ENCODE measurements at regions not wholly inside any gene's neighbourhood (a gene's known extent, or its start where the extent isn't known, plus 50 kb on each side); places are given as distances from the start of the nearest gene placed in this dataset.

GRCh38 chr22:48890693-48891554, 936.7 kb downstream of the BRD1 start:
- peak in 1 of 2 donors; percentile 20 for DNase-seq
- H3K36me3 ChIP-seq = no peaks in the 10 kb centered on the region
- H3K27me3 ChIP-seq = peaks cover 0 to 72% (median 0%) of the 10 kb centered on the region in 3 donors
- H3K9me3 ChIP-seq = peaks cover 0 to 12% (median 9%) of the 10 kb centered on the region in 4 donors
- H3K4me3 ChIP-seq = no peak overlapping the region
- H3K4me1 ChIP-seq = no peaks in the 10 kb centered on the region
- intact Hi-C loops (cut with DNase I; ENCODE audit: low total_unique reads) = no loop called here
- TF ChIP-seq, protein P1, sequence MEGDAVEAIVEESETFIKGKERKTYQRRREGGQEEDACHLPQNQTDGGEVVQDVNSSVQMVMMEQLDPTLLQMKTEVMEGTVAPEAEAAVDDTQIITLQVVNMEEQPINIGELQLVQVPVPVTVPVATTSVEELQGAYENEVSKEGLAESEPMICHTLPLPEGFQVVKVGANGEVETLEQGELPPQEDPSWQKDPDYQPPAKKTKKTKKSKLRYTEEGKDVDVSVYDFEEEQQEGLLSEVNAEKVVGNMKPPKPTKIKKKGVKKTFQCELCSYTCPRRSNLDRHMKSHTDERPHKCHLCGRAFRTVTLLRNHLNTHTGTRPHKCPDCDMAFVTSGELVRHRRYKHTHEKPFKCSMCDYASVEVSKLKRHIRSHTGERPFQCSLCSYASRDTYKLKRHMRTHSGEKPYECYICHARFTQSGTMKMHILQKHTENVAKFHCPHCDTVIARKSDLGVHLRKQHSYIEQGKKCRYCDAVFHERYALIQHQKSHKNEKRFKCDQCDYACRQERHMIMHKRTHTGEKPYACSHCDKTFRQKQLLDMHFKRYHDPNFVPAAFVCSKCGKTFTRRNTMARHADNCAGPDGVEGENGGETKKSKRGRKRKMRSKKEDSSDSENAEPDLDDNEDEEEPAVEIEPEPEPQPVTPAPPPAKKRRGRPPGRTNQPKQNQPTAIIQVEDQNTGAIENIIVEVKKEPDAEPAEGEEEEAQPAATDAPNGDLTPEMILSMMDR (IDR thresholded peaks at IDR 0.05) = no peak
- TF ChIP-seq EP300 (IDR thresholded peaks at IDR 0.05) (no peak), POLR2A (IDR thresholded peaks at IDR 0.05) (no peak), POLR2AphosphoS5 (IDR thresholded peaks at IDR 0.05) (no peak)
- H3K27ac ChIP-seq = no peak overlapping the region
- WGBS, 5 donors = 73 to 80% (median 76%) methylated on average over 14 of the region's 14 CpGs

- no peak for DNase-seq
- Histone ChIP-seq H3K4me1 (no peaks in the 10 kb centered on the region), H3K27me3 (peaks cover 0 to 74% (median 0%) of the 10 kb centered on the region in 3 donors), H3K4me3 (no peak overlapping the region), H3K27ac (no peak overlapping the region), H3K9me3 (peaks cover 0 to 12% (median 9%) of the 10 kb centered on the region in 4 donors), H3K36me3 (no peaks in the 10 kb centered on the region)
- TF ChIP-seq, protein P1 (IDR thresholded peaks at IDR 0.05) = no peak
- TF ChIP-seq POLR2AphosphoS5 (IDR thresholded peaks at IDR 0.05) (no peak), EP300 (IDR thresholded peaks at IDR 0.05) (no peak), POLR2A (IDR thresholded peaks at IDR 0.05) (no peak)
- intact Hi-C loops (cut with DNase I; ENCODE audit: low total_unique reads) = no loop called here
- WGBS, 5 donors = 69 to 82% (median 75%) methylated on average over 14 to 22 of the region's 22 CpGs
Observed at GRCh38 chr22:48889887-48890692, 937.6 kb downstream of the BRD1 start.

GRCh38 chr22:48889209-48889830, 938.4 kb downstream of the BRD1 start:
- peaks cover 0 to 12% (median 9%) of the 10 kb centered on the region in 4 donors for H3K9me3 ChIP-seq
- H3K27me3 ChIP-seq = peaks cover 0 to 76% (median 0%) of the 10 kb centered on the region in 3 donors
- intact Hi-C loops (cut with DNase I; ENCODE audit: low total_unique reads) = no loop called here
- no peaks in the 10 kb centered on the region for H3K36me3 ChIP-seq
- no peak for TF ChIP-seq EP300 (IDR thresholded peaks at IDR 0.05)
- TF ChIP-seq POLR2AphosphoS5 (IDR thresholded peaks at IDR 0.05) = no peak
- TF ChIP-seq, protein P1 (IDR thresholded peaks at IDR 0.05) = no peak
- TF ChIP-seq POLR2A (IDR thresholded peaks at IDR 0.05) = no peak
- H3K27ac ChIP-seq = no peak overlapping the region
- H3K4me1 ChIP-seq = no peaks in the 10 kb centered on the region
- H3K4me3 ChIP-seq = no peak overlapping the region
- 84 to 89% (median 86%) methylated on average over 14 of the region's 14 CpGs for WGBS, 5 donors
- DNase-seq = no peak
